ENCODE measurements at regions not wholly inside any gene's neighbourhood (a gene's known extent, or its start where the extent isn't known, plus 50 kb on each side); places are given as distances from the start of the nearest gene placed in this dataset.

- DNase-seq, result no peak
Observed at GRCh38 chr2:12326449-12327190, 390.1 kb upstream of the TRIB2 start.

GRCh38 chr2:12330916-12331315, 385.8 kb upstream of the TRIB2 start:
- no peak for DNase-seq

GRCh38 chr2:12331698-12332097, 385.0 kb upstream of the TRIB2 start:
- no peak for DNase-seq

- no peak for DNase-seq
Observed at GRCh38 chr2:12333293-12333692, 383.4 kb upstream of the TRIB2 start.

- DNase-seq, result no peak
Observed at GRCh38 chr2:12334412-12334966, 382.2 kb upstream of the TRIB2 start.

- DNase-seq, result peak; percentile 43
Observed at GRCh38 chr2:12335131-12335530, 381.6 kb upstream of the TRIB2 start.

GRCh38 chr2:12335995-12336394, 380.7 kb upstream of the TRIB2 start:
- no peak for DNase-seq

- DNase-seq, result no peak
Observed at GRCh38 chr2:12338946-12339697, 377.6 kb upstream of the TRIB2 start.

GRCh38 chr2:12340164-12340563, 376.6 kb upstream of the TRIB2 start:
- DNase-seq, result no peak

GRCh38 chr2:12341215-12341614, 375.5 kb upstream of the TRIB2 start:
- no peak for DNase-seq

- DNase-seq, result no peak
Observed at GRCh38 chr2:12341920-12342319, 374.8 kb upstream of the TRIB2 start.

GRCh38 chr2:12343141-12343540, 373.6 kb upstream of the TRIB2 start:
- DNase-seq, result no peak

- no peak for DNase-seq
Observed at GRCh38 chr2:12347066-12347493, 369.7 kb upstream of the TRIB2 start.

GRCh38 chr2:12348216-12348615, 368.5 kb upstream of the TRIB2 start:
- DNase-seq, result no peak

- no peak for DNase-seq
Observed at GRCh38 chr2:12350821-12351220, 365.9 kb upstream of the TRIB2 start.

- peak; percentile 31 for DNase-seq
Observed at GRCh38 chr2:12352889-12353288, 363.8 kb upstream of the TRIB2 start.

- DNase-seq, result no peak
Observed at GRCh38 chr2:12361506-12361905, 355.2 kb upstream of the TRIB2 start.

GRCh38 chr2:12363138-12363537, 353.6 kb upstream of the TRIB2 start:
- no peak for DNase-seq

GRCh38 chr2:12363569-12363968, 353.2 kb upstream of the TRIB2 start:
- no peak for DNase-seq

- no peak for DNase-seq
Observed at GRCh38 chr2:12369566-12369965, 347.2 kb upstream of the TRIB2 start.

GRCh38 chr2:12376025-12376424, 340.7 kb upstream of the TRIB2 start:
- DNase-seq, result no peak

- no peak for DNase-seq
Observed at GRCh38 chr2:12379143-12379542, 337.6 kb upstream of the TRIB2 start.

GRCh38 chr2:12381543-12382325, 335.0 kb upstream of the TRIB2 start:
- no peak for DNase-seq

Data from femur (tissue), 1 donor.